ENCODE measurements at regions not wholly inside any gene's neighbourhood (a gene's known extent, or its start where the extent isn't known, plus 50 kb on each side); places are given as distances from the start of the nearest gene placed in this dataset.

- TF ChIP-seq BRCA1 (CRISPR knock-in tag; IDR thresholded peaks at IDR 0.05) (no peak), ZNF615 (CRISPR knock-in tag; IDR thresholded peaks at IDR 0.05; ENCODE audit: borderline replicate concordance) (no peak), JUN (CRISPR knock-in tag; IDR thresholded peaks at IDR 0.05) (no peak)
Measured at GRCh38 chr22:48592066-48592345, 1235.7 kb downstream of the BRD1 start (continued).

- Histone ChIP-seq H3K79me2 (ENCODE audit: insufficient read depth, low read length) (no peaks in the 10 kb centered on the region), H3K36me3 (replicated peaks in 1 of 2; ENCODE audit: control insufficient read depth in 1 of 2, insufficient read depth in 2 of 2, low read length in 2 of 2) (no peaks in the 10 kb centered on the region), H3K4me1 (ENCODE audit: insufficient read depth, low read length) (0 out of 2 replicates have a peak, but pooled peaks cover under 1% of the 10 kb centered on the region), H3K4me2 (ENCODE audit: low read depth, low read length) (no peak overlapping the region), H3K9ac (ENCODE audit: insufficient read depth, low read depth, low read length) (no peak overlapping the region), H3K9me3 (ENCODE audit: low read length) (no peaks in the 10 kb centered on the region), H3K4me3 (replicated peaks in 1 of 3; ENCODE audit: insufficient read depth in 1 of 3, low read depth in 2 of 3, low read length in 3 of 3) (no peak overlapping the region), H3K27ac (ENCODE audit: extremely low read length, insufficient read depth, low read length) (no peak overlapping the region), H2AFZ (ENCODE audit: low read length) (no peak overlapping the region), H4K20me1 (ENCODE audit: insufficient read depth, low read length) (no peaks in the 10 kb centered on the region), H3K27me3 (ENCODE audit: control insufficient read depth in 1 of 2, insufficient read depth in 2 of 2, low read length in 2 of 2) (no peaks in the 10 kb centered on the region; a peak in 3 of 5 replicates)
- no TSS peak for BruUV-seq (replicated peaks)
- POLR2A ChIA-PET, result no interaction called here
- WGBS (ENCODE audit: low lambda C conversion rate), result 76% methylated on average over 14 of the region's 29 CpGs
- ATAC-seq, result no peak
- intact Hi-C loops (cut with micrococcal nuclease; ENCODE audit: unreplicated experiment), result no loop called here
- FAIRE-seq, result no peak
- in situ Hi-C loops (cut with HindIII; ENCODE audit: extremely low pct_ligation_motif_present, low pct_unique_long_range_greater_than_20kb), result no loop called here
- TF ChIP-seq NR0B2 (CRISPR knock-in tag; IDR thresholded peaks at IDR 0.05) (no peak), NCOA2 (CRISPR knock-in tag; IDR thresholded peaks at IDR 0.05) (no peak), ZNF337 (CRISPR knock-in tag; IDR thresholded peaks at IDR 0.05; ENCODE audit: borderline replicate concordance, low read depth) (no peak), SCMH1 (CRISPR knock-in tag; IDR thresholded peaks at IDR 0.05; ENCODE audit: borderline replicate concordance) (no peak), PLSCR1 (CRISPR knock-in tag; IDR thresholded peaks at IDR 0.05; ENCODE audit: borderline replicate concordance) (no peak), SNRNP70 (IDR thresholded peaks at IDR 0.05; ENCODE audit: low read depth, low read length) (no peak), ZNF646 (CRISPR knock-in tag; IDR thresholded peaks at IDR 0.05) (no peak)
- CTCF ChIA-PET (ENCODE audit: low intra/inter-chr PET ratio, low total read pairs), result no interaction called here
- no peak for DNase-seq (ENCODE audit: low spot score)
Measured at GRCh38 chr22:48591286-48592065, 1236.2 kb downstream of the BRD1 start.

All from HepG2 (cell line).